MCF 10A (cell line): ENCODE measurements at regions not wholly inside any gene's neighbourhood (a gene's known extent, or its start where the extent isn't known, plus 50 kb on each side); places are given as distances from the start of the nearest gene placed in this dataset.

Experiments
- BruUV-seq: library from RNA; stranded (reverse); fragments of 400-500 nt; replicated peaks from 2 replicates; lab custom pipeline; 2021; lab: Mats Ljungman, UMichigan
- CTCF ChIA-PET: fragments of 300-600 bp; sonication (Branson Sonifier 250); formaldehyde crosslinking; extraction: SDS; loops from one replicate; lab custom pipeline; 2021; ENCODE audit warnings: antibody characterized with exemption, inconsistent platforms; lab: Yijun Ruan, JAX
- POLR2A ChIA-PET: fragments of 300-600, 350-650 bp; sonication (Branson Sonifier 250); formaldehyde crosslinking; extraction: SDS; loops from one replicate; lab custom pipeline; 2020; ENCODE audit warnings: antibody characterized with exemption, inconsistent platforms; lab: Yijun Ruan, JAX
- DNase-seq: peaks from one replicate; pipeline ENCODE4 v3.0.0-alpha.2; 2018; ENCODE audit not compliant: unreplicated experiment
- H3K27ac Mint-ChIP-seq: one replicate; pipeline ENCODE4 v1.8.0; 2022; ENCODE audit warnings: mild to moderate bottlenecking, low read depth, mixed read lengths; ENCODE audit not compliant: unreplicated experiment
- H3K27me3 Mint-ChIP-seq: one replicate; pipeline ENCODE4 v1.8.0; 2022; ENCODE audit warnings: mixed read lengths; ENCODE audit not compliant: insufficient read depth, unreplicated experiment
- H3K36me3 Mint-ChIP-seq: one replicate; pipeline ENCODE4 v1.8.0; 2022; ENCODE audit warnings: mild to moderate bottlenecking, moderate library complexity, mixed read lengths; ENCODE audit not compliant: insufficient read depth, unreplicated experiment
- H3K4me1 Mint-ChIP-seq: one replicate; pipeline ENCODE4 v1.8.0; 2022; ENCODE audit warnings: mixed read lengths; ENCODE audit not compliant: insufficient read depth, unreplicated experiment
- H3K4me3 Mint-ChIP-seq: one replicate; pipeline ENCODE4 v1.8.0; 2022; ENCODE audit warnings: mild to moderate bottlenecking, moderate library complexity, mixed read lengths; ENCODE audit not compliant: unreplicated experiment
- H3K9me3 Mint-ChIP-seq: one replicate; pipeline ENCODE4 v1.8.0; 2022; ENCODE audit warnings: mixed read lengths; ENCODE audit not compliant: unreplicated experiment
- intact Hi-C: fragments of 100-400 bp; cut with micrococcal nuclease; formaldehyde crosslinking; loops from 2 replicates; pipeline ENCODE4 v1.14.1; 2022
- TF ChIP-seq, protein P1 (sequence below): fragments of 200-600 bp; IDR thresholded peaks from one replicate; pipeline ENCODE4 v1.8.0; 2022; ENCODE audit warnings: antibody characterized with exemption, mild to moderate bottlenecking; ENCODE audit not compliant: unreplicated experiment

DNA sequence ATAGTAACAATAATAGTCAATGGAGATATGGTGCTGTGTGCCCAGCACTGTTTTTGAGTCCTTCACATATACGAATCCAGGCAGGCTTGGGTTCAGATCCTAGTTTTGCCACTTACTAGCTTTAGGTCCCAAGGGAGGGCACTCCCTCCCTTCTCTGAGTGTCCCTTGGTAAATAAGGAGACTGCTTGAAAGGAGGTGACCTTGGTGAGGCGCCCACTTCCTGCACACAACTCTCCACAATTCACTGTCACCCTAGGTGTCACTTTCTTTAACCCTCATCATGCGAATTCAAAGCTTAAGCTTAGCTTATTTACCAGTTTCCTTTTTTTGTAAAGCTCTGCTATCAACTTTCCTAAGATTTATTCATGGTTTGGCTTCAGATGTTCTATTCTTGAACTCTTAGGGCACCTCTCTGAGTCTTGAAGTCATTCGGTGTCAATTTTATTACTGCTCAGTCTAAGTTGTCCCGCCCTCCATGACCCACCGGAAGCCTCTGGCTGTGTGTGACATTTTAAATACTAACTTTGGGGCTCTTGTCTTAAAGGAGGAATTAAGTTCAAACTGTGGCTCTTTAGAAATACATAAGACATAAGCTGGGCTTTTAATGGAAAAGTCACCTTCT, 170.7 kb upstream of the ZNF618 start:
- Mint-ChIP-seq H3K4me3 (no peak overlapping the region), H3K36me3 (no peaks in the 10 kb centered on the region), H3K27me3 (peaks cover 16% of the 10 kb centered on the region), H3K9me3 (no peaks in the 10 kb centered on the region), H3K4me1 (peaks cover 6% of the 10 kb centered on the region), H3K27ac (no peak overlapping the region)
- ChIA-PET POLR2A (no interaction called here), CTCF (interaction anchor here (0.6 to 1.1 kb wide), 6 partner anchors 17 to 102 kb away, joined by 3 to 5 read pairs (median 3); no protein-coding TSS in a partner anchor)
- intact Hi-C loops = no loop called here
- DNase-seq = no peak
- no TSS peak for BruUV-seq
- TF ChIP-seq, protein P1, sequence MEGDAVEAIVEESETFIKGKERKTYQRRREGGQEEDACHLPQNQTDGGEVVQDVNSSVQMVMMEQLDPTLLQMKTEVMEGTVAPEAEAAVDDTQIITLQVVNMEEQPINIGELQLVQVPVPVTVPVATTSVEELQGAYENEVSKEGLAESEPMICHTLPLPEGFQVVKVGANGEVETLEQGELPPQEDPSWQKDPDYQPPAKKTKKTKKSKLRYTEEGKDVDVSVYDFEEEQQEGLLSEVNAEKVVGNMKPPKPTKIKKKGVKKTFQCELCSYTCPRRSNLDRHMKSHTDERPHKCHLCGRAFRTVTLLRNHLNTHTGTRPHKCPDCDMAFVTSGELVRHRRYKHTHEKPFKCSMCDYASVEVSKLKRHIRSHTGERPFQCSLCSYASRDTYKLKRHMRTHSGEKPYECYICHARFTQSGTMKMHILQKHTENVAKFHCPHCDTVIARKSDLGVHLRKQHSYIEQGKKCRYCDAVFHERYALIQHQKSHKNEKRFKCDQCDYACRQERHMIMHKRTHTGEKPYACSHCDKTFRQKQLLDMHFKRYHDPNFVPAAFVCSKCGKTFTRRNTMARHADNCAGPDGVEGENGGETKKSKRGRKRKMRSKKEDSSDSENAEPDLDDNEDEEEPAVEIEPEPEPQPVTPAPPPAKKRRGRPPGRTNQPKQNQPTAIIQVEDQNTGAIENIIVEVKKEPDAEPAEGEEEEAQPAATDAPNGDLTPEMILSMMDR = no peak

DNA sequence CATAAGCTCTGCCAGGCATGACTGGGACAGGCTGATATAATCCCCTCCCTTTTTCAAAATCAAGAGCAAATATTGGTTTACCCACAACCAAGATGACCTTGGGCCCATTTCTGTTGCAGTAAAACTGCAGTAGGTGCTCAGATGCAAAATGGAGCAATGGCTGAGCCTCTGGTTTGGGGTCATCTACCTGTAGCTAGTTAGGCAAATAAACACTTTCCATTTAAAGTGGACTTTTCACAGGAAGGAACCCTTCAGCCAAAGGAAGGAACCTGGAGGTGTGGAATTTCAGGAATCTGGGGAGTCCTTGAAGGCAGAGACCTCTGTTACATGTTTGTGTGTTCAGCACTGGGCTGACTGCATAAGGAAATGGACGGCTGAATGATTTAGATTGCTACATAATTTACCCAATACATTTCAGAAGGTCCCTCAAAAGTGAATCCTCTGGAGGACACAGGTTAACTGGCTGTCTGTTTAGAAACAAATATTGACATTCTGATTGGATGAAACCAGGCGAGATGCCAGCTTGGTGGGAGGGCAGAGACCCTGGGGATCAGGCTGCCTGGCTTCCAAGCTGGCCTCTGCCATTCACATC, 170.1 kb upstream of the ZNF618 start:
- DNase-seq = no peak
- no peak overlapping the region for H3K4me3 Mint-ChIP-seq
- ChIA-PET POLR2A (interaction anchor here (0.6 kb wide), 1 partner anchor 354 kb away, joined by 3 read pairs; no protein-coding TSS in a partner anchor), CTCF (interaction anchor here (0.6 to 1.1 kb wide), 2 partner anchors 16 to 25 kb away, joined by 3 to 5 read pairs; no protein-coding TSS in a partner anchor)
- BruUV-seq = no TSS peak
- peaks cover 16% of the 10 kb centered on the region for H3K27me3 Mint-ChIP-seq
- no peaks in the 10 kb centered on the region for H3K9me3 Mint-ChIP-seq
- TF ChIP-seq, protein P1 = no peak
- H3K4me1 Mint-ChIP-seq = peaks cover 6% of the 10 kb centered on the region
- no peaks in the 10 kb centered on the region for H3K36me3 Mint-ChIP-seq
- intact Hi-C loops = no loop called here
- no peak overlapping the region for H3K27ac Mint-ChIP-seq

DNA sequence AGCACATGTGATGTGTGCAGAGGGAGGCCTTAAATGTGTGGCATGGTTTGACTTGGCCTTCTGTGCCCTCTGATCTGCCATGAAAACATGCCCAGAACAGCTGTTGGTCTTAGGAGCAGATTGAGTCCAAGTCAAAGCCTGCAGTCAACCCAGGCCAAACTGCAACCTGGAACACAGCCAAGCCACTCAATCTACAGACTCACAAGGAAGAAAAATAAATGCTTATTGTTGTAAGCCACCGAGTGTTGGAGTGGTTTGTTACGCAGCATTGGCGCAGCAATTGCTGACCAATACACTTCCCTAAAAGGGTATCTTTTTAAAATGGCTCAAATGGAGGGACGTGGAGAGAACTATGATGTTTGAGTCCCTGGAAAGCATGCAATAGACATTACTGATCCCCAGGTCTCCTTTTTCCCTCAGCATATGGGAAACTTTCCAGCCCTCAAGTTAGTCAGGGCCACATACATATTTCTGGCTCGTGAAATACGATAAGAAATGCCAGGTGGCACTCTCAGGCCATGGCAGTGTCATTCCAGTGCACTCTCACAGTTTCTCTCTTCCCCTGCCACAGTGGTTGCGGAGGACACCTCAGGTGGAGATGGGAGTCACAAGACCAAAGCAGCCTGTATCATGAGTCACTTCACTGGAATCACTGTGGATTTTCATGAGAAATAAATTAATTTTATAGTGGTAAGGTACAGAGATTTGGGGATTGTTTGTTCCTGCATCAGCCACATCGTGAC, 168.0 kb upstream of the ZNF618 start:
- Mint-ChIP-seq H3K27me3 (peaks cover 16% of the 10 kb centered on the region), H3K27ac (no peak overlapping the region), H3K4me3 (no peak overlapping the region), H3K4me1 (peaks cover 20% of the 10 kb centered on the region), H3K9me3 (no peaks in the 10 kb centered on the region), H3K36me3 (no peaks in the 10 kb centered on the region)
- no TSS peak for BruUV-seq
- no peak for DNase-seq
- TF ChIP-seq, protein P1 = no peak
- intact Hi-C loops = no loop called here
- POLR2A ChIA-PET = no interaction called here
- CTCF ChIA-PET = interaction anchor here (0.8 kb wide), 1 partner anchor 19 kb away, joined by 5 read pairs; no protein-coding TSS in a partner anchor
